T1000 (cell line): ENCODE measurements at regions not wholly inside any gene's neighbourhood (a gene's known extent, or its start where the extent isn't known, plus 50 kb on each side); places are given as distances from the start of the nearest gene placed in this dataset.

ENCODE experiments used
- DNase-seq: peaks from one replicate; lab custom pipeline; 2025; ENCODE audit warnings: mixed read lengths; lab: John Stamatoyannopoulos, UW

- no peak for DNase-seq
These were observed 113.4 kb downstream of the BCOR start for GRCh38 chrX:39984191-39984956.

GRCh38 chrX:39985071-39985470, 112.7 kb downstream of the BCOR start:
- DNase-seq, result no peak

- DNase-seq, result no peak
These were observed 112.2 kb downstream of the BCOR start for GRCh38 chrX:39985551-39985950.

- DNase-seq, result no peak
These were observed 109.3 kb downstream of the BCOR start for GRCh38 chrX:39988496-39988895.

- no peak for DNase-seq
These were observed 107.4 kb downstream of the BCOR start for GRCh38 chrX:39990388-39990787.

- DNase-seq, result no peak
These were observed 105.5 kb downstream of the BCOR start for GRCh38 chrX:39992300-39992699.

- DNase-seq, result no peak
These were observed 102.3 kb downstream of the BCOR start for GRCh38 chrX:39995457-39995856.

- no peak for DNase-seq
These were observed 101.2 kb downstream of the BCOR start for GRCh38 chrX:39996536-39996935.

- no peak for DNase-seq
These were observed 98.9 kb downstream of the BCOR start for GRCh38 chrX:39998636-39999406.
